DOHH2 (cell line): ENCODE measurements at regions not wholly inside any gene's neighbourhood (a gene's known extent, or its start where the extent isn't known, plus 50 kb on each side); places are given as distances from the start of the nearest gene placed in this dataset.

ENCODE experiments used
- CTCF ChIP-seq: fragments of 200-600 bp; sonication (generic); IDR thresholded peaks from one replicate; pipeline ENCODE4 v1.5.1; 2014; ENCODE audit warnings: antibody characterized with exemption, mild to moderate bottlenecking, low read depth, low read length; ENCODE audit not compliant: poor library complexity, severe bottlenecking
- EZH2phosphoT487 ChIP-seq: fragments of 200-600 bp; sonication (generic); IDR thresholded peaks from 2 replicates; pipeline ENCODE4 v1.6.1; 2017; ENCODE audit warnings: borderline replicate concordance, mild to moderate bottlenecking, antibody characterized with exemption, low read length, moderate library complexity, mixed read lengths

DNA sequence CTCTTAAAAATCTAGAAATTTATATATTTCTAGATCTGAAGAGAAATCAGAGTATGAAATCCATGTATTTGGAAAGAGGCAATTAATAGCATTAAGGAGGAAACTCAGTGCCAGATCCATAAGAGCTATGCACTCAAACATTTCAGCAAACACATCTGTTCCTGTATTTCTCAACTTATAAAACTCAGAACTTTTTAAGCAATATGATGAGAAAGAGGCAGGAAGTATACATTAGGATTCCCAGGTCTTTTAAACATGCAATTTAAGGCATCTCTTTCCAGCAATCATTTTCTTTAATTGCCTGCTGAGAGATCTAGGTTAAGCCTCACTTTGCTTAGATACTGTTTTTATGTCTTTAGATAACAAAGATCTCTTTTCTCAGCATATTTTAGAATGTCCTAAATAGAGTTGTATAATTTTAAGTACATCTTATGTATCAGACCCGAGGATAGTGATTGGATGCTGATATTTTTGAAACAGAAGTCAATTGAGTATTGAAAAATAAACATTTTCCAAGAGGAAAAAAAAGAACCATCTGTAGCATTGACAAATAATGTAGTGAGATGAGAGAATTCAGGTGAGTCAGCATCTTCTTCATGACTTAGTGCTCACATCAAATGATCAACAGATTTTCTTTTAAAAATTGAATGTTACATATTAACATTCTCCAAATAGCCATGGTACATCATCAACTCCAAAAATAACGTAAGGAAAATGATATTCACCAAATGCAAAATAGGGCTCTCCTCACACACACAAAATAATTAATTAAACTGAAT is 461.4 kb upstream of the NOX3 start:
- TF ChIP-seq CTCF (no peak), EZH2phosphoT487 (no peak)
